H9 (cell line): ENCODE measurements at regions not wholly inside any gene's neighbourhood (a gene's known extent, or its start where the extent isn't known, plus 50 kb on each side); places are given as distances from the start of the nearest gene placed in this dataset.

Experiments
- DNase-seq: peaks from one replicate; pipeline ENCODE4 v3.0.0-alpha.2; 2017
- H2AFZ ChIP-seq: one replicate; pipeline ENCODE4 v1.6.1; 2013; ENCODE audit warnings: mild to moderate bottlenecking, low read length, control low read depth, moderate library complexity
- H2AK5ac ChIP-seq: 2 replicates; pipeline ENCODE4 v1.6.1; 2013; ENCODE audit warnings: low read length, control low read depth, mixed read lengths; ENCODE audit not compliant: insufficient read length
- H2BK120ac ChIP-seq: one replicate; pipeline ENCODE4 v1.6.1; 2013; ENCODE audit warnings: low read depth, mild to moderate bottlenecking, low read length, control low read depth, inconsistent platforms; ENCODE audit not compliant: poor library complexity, severe bottlenecking
- H2BK12ac ChIP-seq: 2 replicates; pipeline ENCODE4 v1.6.1; 2013; ENCODE audit warnings: low read length, control low read depth, mixed read lengths, low read depth; ENCODE audit not compliant: insufficient read length
- H2BK15ac ChIP-seq: 2 replicates; pipeline ENCODE4 v1.6.1; 2013; ENCODE audit warnings: low read depth, low read length, control low read depth
- H2BK20ac ChIP-seq: one replicate; pipeline ENCODE4 v1.6.1; 2013; ENCODE audit warnings: low read depth, mild to moderate bottlenecking, low read length, control low read depth, inconsistent platforms; ENCODE audit not compliant: poor library complexity, severe bottlenecking
- H2BK5ac ChIP-seq: 2 replicates; pipeline ENCODE4 v1.6.1; 2013; ENCODE audit warnings: low read length, control low read depth, mixed read lengths; ENCODE audit not compliant: insufficient read length
- H3K14ac ChIP-seq: 2 replicates; pipeline ENCODE4 v1.6.1; 2013; ENCODE audit warnings: low read length, control low read depth; ENCODE audit not compliant: insufficient read depth
- H3K18ac ChIP-seq: 2 replicates; pipeline ENCODE4 v1.6.1; 2013; ENCODE audit warnings: low read depth, mild to moderate bottlenecking, mixed read lengths, low read length, control low read depth; ENCODE audit not compliant: insufficient read length
- H3K23ac ChIP-seq: 2 replicates; pipeline ENCODE4 v1.6.1; 2013; ENCODE audit warnings: low read length, control low read depth, mixed read lengths, low read depth; ENCODE audit not compliant: insufficient read length
- H3K23me2 ChIP-seq: 2 replicates; pipeline ENCODE4 v1.6.1; 2013; ENCODE audit warnings: low read depth, mild to moderate bottlenecking, mixed read lengths, low read length, control low read depth; ENCODE audit not compliant: insufficient read length, poor library complexity, severe bottlenecking
- H3K27ac ChIP-seq: 2 replicates; pipeline ENCODE4 v1.5.1; 2013; ENCODE audit warnings: low read length, control low read depth, mixed read lengths, low read depth; ENCODE audit not compliant: insufficient read length
- H3K27me3 ChIP-seq: 2 replicates; pipeline ENCODE4 v1.6.1; 2013; ENCODE audit warnings: low read length, control low read depth, inconsistent platforms; ENCODE audit not compliant: insufficient read depth
- H3K4ac ChIP-seq: 2 replicates; pipeline ENCODE4 v1.6.1; 2013; ENCODE audit warnings: low read depth, mild to moderate bottlenecking, control low read depth, inconsistent platforms, low read length, moderate library complexity
- H3K4me1 ChIP-seq: 2 replicates; pipeline ENCODE4 v1.6.1; 2013; ENCODE audit warnings: low read length, control low read depth, inconsistent platforms; ENCODE audit not compliant: insufficient read depth
- H3K4me2 ChIP-seq: 2 replicates; pipeline ENCODE4 v1.6.1; 2013; ENCODE audit warnings: low read length, control low read depth, mixed read lengths; ENCODE audit not compliant: insufficient read length, insufficient read depth
- H3K56ac ChIP-seq: 2 replicates; pipeline ENCODE4 v1.6.1; 2013; ENCODE audit warnings: low read depth, mild to moderate bottlenecking, mixed read lengths, low read length, control low read depth; ENCODE audit not compliant: insufficient read length
- H3K79me1 ChIP-seq: 2 replicates; pipeline ENCODE4 v1.6.1; 2013; ENCODE audit warnings: low read depth, mild to moderate bottlenecking, moderate library complexity, low read length, control low read depth, inconsistent platforms; ENCODE audit not compliant: insufficient read depth, poor library complexity, severe bottlenecking
- H3K79me2 ChIP-seq: 2 replicates; pipeline ENCODE4 v1.6.1; 2013; ENCODE audit warnings: low read length, control low read depth, inconsistent platforms; ENCODE audit not compliant: insufficient read depth
- H3K9ac ChIP-seq: 2 replicates; pipeline ENCODE4 v1.6.1; 2013; ENCODE audit warnings: low read length, control low read depth, mixed read lengths; ENCODE audit not compliant: insufficient read length; ENCODE audit errors: extremely low read depth
- H3K9me3 ChIP-seq: one replicate; pipeline ENCODE4 v1.6.1; 2013; ENCODE audit warnings: low read depth, low read length, inconsistent platforms; ENCODE audit not compliant: control insufficient read depth
- H3T11ph ChIP-seq: one replicate; pipeline ENCODE4 v1.6.1; 2013; ENCODE audit warnings: mild to moderate bottlenecking, low read length, control low read depth, inconsistent platforms
- H4K20me1 ChIP-seq: one replicate; pipeline ENCODE4 v1.6.1; 2013; ENCODE audit not compliant: control insufficient read depth, insufficient read length, insufficient read depth
- H4K5ac ChIP-seq: 2 replicates; pipeline ENCODE4 v1.6.1; 2013; ENCODE audit warnings: low read depth, mild to moderate bottlenecking, mixed read lengths, low read length, control low read depth; ENCODE audit not compliant: insufficient read length
- H4K8ac ChIP-seq: replicated peaks from 2 replicates; pipeline ENCODE4 v1.6.1; 2013; ENCODE audit warnings: low read length, control low read depth, mixed read lengths, low read depth; ENCODE audit not compliant: insufficient read length
- H4K91ac ChIP-seq: 2 replicates; pipeline ENCODE4 v1.6.1; 2013; ENCODE audit warnings: low read depth, mild to moderate bottlenecking, moderate library complexity, mixed read lengths, low read length, control low read depth; ENCODE audit not compliant: insufficient read length
- H3K27ac Mint-ChIP-seq, 3 experiments: 2 replicates in 2 of 3; 3 replicates in 1 of 3; pipeline ENCODE4 v1.8.0; 2020 to 2021; ENCODE audit warnings: mixed read lengths in 3 of 3, mild to moderate bottlenecking in 1 of 3, moderate library complexity in 1 of 3
- H3K27me3 Mint-ChIP-seq: 2 replicates; pipeline ENCODE4 v1.8.0; 2021; ENCODE audit warnings: low read depth, mild to moderate bottlenecking, moderate library complexity, mixed read lengths
- H3K36me3 Mint-ChIP-seq, 3 experiments: 2 replicates in 2 of 3; 3 replicates in 1 of 3; pipeline ENCODE4 v1.8.0; 2020 to 2021; ENCODE audit warnings: low read depth in 3 of 3, mixed read lengths in 3 of 3; ENCODE audit not compliant: insufficient read depth in 1 of 3
- H3K4me1 Mint-ChIP-seq, 2 experiments: 2 replicates each; pipeline ENCODE4 v1.8.0; 2020; ENCODE audit warnings: mixed read lengths in 2 of 2
- H3K4me3 Mint-ChIP-seq, 2 experiments: 2 replicates in 1 of 2; 3 replicates in 1 of 2; pipeline ENCODE4 v1.8.0; 2020 to 2021; ENCODE audit warnings: mild to moderate bottlenecking in 2 of 2, mixed read lengths in 2 of 2, moderate library complexity in 1 of 2
- H3K9me3 Mint-ChIP-seq, 2 experiments: 2 replicates in 1 of 2; 3 replicates in 1 of 2; pipeline ENCODE4 v1.8.0; 2020; ENCODE audit warnings: mild to moderate bottlenecking in 2 of 2, mixed read lengths in 2 of 2, moderate library complexity in 1 of 2
- whole genome bisulfite sequencing: extraction: QIAGEN DNeasy Blood & Tissue Kit; methylation state at CpG from one replicate; pipeline ENCODE4 v1.1.7; 2013; ENCODE audit warnings: missing lambda C conversion rate, low lambda C conversion rate, mixed read lengths; ENCODE audit not compliant: insufficient read length; ENCODE audit errors: extremely low coverage; 5-methylcytosine and 5-hydroxymethylcytosine counted together
- TF ChIP-seq, protein P1 (sequence below): fragments of 200-600 bp; sonication (generic); conservative IDR thresholded peaks from 3 replicates; pipeline ENCODE4 v1.8.0; 2021; ENCODE audit warnings: antibody characterized with exemption, mild to moderate bottlenecking

- TF ChIP-seq, protein P1, sequence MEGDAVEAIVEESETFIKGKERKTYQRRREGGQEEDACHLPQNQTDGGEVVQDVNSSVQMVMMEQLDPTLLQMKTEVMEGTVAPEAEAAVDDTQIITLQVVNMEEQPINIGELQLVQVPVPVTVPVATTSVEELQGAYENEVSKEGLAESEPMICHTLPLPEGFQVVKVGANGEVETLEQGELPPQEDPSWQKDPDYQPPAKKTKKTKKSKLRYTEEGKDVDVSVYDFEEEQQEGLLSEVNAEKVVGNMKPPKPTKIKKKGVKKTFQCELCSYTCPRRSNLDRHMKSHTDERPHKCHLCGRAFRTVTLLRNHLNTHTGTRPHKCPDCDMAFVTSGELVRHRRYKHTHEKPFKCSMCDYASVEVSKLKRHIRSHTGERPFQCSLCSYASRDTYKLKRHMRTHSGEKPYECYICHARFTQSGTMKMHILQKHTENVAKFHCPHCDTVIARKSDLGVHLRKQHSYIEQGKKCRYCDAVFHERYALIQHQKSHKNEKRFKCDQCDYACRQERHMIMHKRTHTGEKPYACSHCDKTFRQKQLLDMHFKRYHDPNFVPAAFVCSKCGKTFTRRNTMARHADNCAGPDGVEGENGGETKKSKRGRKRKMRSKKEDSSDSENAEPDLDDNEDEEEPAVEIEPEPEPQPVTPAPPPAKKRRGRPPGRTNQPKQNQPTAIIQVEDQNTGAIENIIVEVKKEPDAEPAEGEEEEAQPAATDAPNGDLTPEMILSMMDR = no peak
- no peak overlapping the region for H4K8ac ChIP-seq
- no peak overlapping the region for H2BK15ac ChIP-seq
- no peak overlapping the region for H3K27ac Mint-ChIP-seq
- no peaks in the 10 kb centered on the region for H3K79me2 ChIP-seq
- H4K5ac ChIP-seq = no peak overlapping the region
- H3K4ac ChIP-seq = no peak overlapping the region
- no peak overlapping the region for H2AK5ac ChIP-seq
- no peaks in the 10 kb centered on the region for H3K9me3 ChIP-seq
- H3K36me3 Mint-ChIP-seq = no peaks in the 10 kb centered on the region
- no peak overlapping the region for H3K4me2 ChIP-seq
- no peaks in the 10 kb centered on the region for H4K20me1 ChIP-seq
- H3K4me1 ChIP-seq = no peaks in the 10 kb centered on the region
- peaks cover 0 to 1% of the 10 kb centered on the region in 2 experiments; a peak in 1 of 4 replicates for H3K4me1 Mint-ChIP-seq
- no peak overlapping the region for H3K23ac ChIP-seq
- no peaks in the 10 kb centered on the region for H3K79me1 ChIP-seq
- no peak overlapping the region for H2BK120ac ChIP-seq
- H3K56ac ChIP-seq = no peak overlapping the region
- H4K91ac ChIP-seq = no peak overlapping the region
- no peaks in the 10 kb centered on the region for H3K23me2 ChIP-seq
- H2AFZ ChIP-seq = no peak overlapping the region
- no peak overlapping the region for H2BK12ac ChIP-seq
- WGBS = no CpG with 5 or more reads among the region's 3 CpGs
- no peaks in the 10 kb centered on the region for H3K27me3 Mint-ChIP-seq
- no peaks in the 10 kb centered on the region for H3K27me3 ChIP-seq
- no peak overlapping the region for H2BK20ac ChIP-seq
- no peak overlapping the region for H3K18ac ChIP-seq
- H3T11ph ChIP-seq = no peak overlapping the region
- no peak overlapping the region for H3K9ac ChIP-seq
- no peak overlapping the region for H3K14ac ChIP-seq
- DNase-seq = no peak
- no peak overlapping the region for H3K27ac ChIP-seq
- H3K9me3 Mint-ChIP-seq = no peaks in the 10 kb centered on the region; a peak in 1 of 5 replicates
- no peak overlapping the region for H3K4me3 Mint-ChIP-seq
- no peak overlapping the region for H2BK5ac ChIP-seq
Measured at GRCh38 chr12:24597580-24597979, 351.3 kb downstream of the BCAT1 start.
